Transverse colon (tissue), 4 donors: ENCODE measurements at regions not wholly inside any gene's neighbourhood (a gene's known extent, or its start where the extent isn't known, plus 50 kb on each side); places are given as distances from the start of the nearest gene placed in this dataset.

Experiments
- DNase-seq: peaks from one replicate; pipeline ENCODE4 v3.0.0-alpha.2; 2019
- H3K27ac ChIP-seq, 4 donors: fragments of 200-600 bp; sonication (generic); 2 replicates each; pipeline ENCODE4 v1.5.1; 2016 to 2018; ENCODE audit warnings: inconsistent platforms in 4 of 4
- H3K27me3 ChIP-seq: fragments of 200-600 bp; sonication (generic); 2 replicates; pipeline ENCODE4 v1.5.1; 2017; ENCODE audit warnings: inconsistent platforms
- H3K36me3 ChIP-seq, 4 donors: fragments of 200-600 bp; sonication (generic); 2 replicates each; pipeline ENCODE4 v1.5.1; 2017 to 2019; ENCODE audit warnings: inconsistent platforms in 4 of 4
- H3K4me1 ChIP-seq, 4 donors: fragments of 200-600 bp; sonication (generic); 2 replicates each; pipeline ENCODE4 v1.5.1; 2017 to 2020; ENCODE audit warnings: inconsistent platforms in 4 of 4
- H3K4me3 ChIP-seq, 4 donors: fragments of 200-600 bp; sonication (generic); 1 replicate in 1 of 4; 2 replicates in 3 of 4; pipeline versions ENCODE4 v1.5.1 to v1.6.1; 2017 to 2019; ENCODE audit warnings: inconsistent platforms in 4 of 4
- H3K9me3 ChIP-seq, 2 donors: fragments of 200-600 bp; sonication (generic); 2 replicates each; pipeline ENCODE4 v1.5.1; 2017 to 2019; ENCODE audit warnings: inconsistent platforms in 2 of 2
- EP300 ChIP-seq: sonication (generic); formaldehyde crosslinking; IDR thresholded peaks from one replicate; pipeline ENCODE4 v1.6.1; 2017; ENCODE audit warnings: antibody characterized with exemption, low read depth
- POLR2A ChIP-seq: fragments of 450-650 bp; IDR thresholded peaks from one replicate; pipeline ENCODE4 v1.6.1; 2016; ENCODE audit warnings: antibody characterized with exemption, mild to moderate bottlenecking, moderate library complexity
- POLR2AphosphoS5 ChIP-seq, 3 donors: sonication (generic); formaldehyde crosslinking; IDR thresholded peaks; one replicate each; pipeline ENCODE4 v1.6.1; 2016; ENCODE audit warnings: antibody characterized with exemption in 3 of 3
- WGBS, 2 donors: methylation state at CpG; one replicate each; pipeline ENCODE4 v1.1.5; 2018; ENCODE audit warnings: low coverage in 1 of 2; 5-methylcytosine and 5-hydroxymethylcytosine counted together
- in situ Hi-C, 4 donors: fragments of 200-750 bp; cut with MboI; loops; one replicate each; pipeline versions ENCODE4 v1.15.0 to v1.15.1; 2017; ENCODE audit warnings: low sequenced_read_pairs in 3 of 4, low pct_ligation_motif_present in 1 of 4, low pct_unique_long_range_greater_than_20kb in 1 of 4
- intact Hi-C: fragments of 100-400 bp; cut with DNase I; formaldehyde crosslinking; loops from one replicate; pipeline ENCODE4 v1.15.1; 2023; ENCODE audit warnings: low total_unique reads
- TF ChIP-seq, protein P1 (sequence below), 5 experiments: fragments of 200-600 bp in 3 of 5; fragments of 450-650 bp in 2 of 5; sonication (generic) in 3 of 5; IDR thresholded peaks; 1 replicate in 2 of 5; 2 replicates in 3 of 5; pipeline ENCODE4 v1.5.1; 2016 to 2017; ENCODE audit warnings: antibody characterized with exemption in 5 of 5, inconsistent platforms in 3 of 5, mild to moderate bottlenecking in 2 of 5, moderate library complexity in 1 of 5

DNA sequence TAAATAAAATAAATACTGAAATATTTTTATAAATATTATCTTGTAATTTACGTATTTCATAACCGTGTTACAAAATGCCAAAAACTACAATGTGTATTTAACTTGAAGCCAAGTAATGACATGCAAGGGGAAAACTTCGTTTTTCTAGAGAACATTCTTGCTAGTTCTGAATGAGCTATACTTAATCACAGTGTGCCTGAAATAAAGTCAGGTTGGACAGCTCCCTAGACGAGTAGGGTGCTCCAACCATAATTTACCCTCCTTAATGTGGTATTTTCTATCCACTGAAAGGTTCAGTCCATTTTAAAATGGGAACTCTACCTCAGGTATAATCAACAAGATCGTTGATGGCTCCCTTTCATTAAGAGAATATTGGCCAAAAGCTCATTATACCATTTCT is 194.5 kb upstream of the AHR start:
- no peak for TF ChIP-seq EP300
- no peak for TF ChIP-seq POLR2AphosphoS5 (IDR thresholded peaks at IDR 0.05)
- TF ChIP-seq, protein P1, sequence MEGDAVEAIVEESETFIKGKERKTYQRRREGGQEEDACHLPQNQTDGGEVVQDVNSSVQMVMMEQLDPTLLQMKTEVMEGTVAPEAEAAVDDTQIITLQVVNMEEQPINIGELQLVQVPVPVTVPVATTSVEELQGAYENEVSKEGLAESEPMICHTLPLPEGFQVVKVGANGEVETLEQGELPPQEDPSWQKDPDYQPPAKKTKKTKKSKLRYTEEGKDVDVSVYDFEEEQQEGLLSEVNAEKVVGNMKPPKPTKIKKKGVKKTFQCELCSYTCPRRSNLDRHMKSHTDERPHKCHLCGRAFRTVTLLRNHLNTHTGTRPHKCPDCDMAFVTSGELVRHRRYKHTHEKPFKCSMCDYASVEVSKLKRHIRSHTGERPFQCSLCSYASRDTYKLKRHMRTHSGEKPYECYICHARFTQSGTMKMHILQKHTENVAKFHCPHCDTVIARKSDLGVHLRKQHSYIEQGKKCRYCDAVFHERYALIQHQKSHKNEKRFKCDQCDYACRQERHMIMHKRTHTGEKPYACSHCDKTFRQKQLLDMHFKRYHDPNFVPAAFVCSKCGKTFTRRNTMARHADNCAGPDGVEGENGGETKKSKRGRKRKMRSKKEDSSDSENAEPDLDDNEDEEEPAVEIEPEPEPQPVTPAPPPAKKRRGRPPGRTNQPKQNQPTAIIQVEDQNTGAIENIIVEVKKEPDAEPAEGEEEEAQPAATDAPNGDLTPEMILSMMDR (IDR thresholded peaks at IDR 0.05) = no peak
- Histone ChIP-seq H3K4me1 (peaks cover 0 to 14% (median 2%) of the 10 kb centered on the region in 4 donors), H3K27me3 (no peaks in the 10 kb centered on the region), H3K27ac (no peak overlapping the region), H3K36me3 (no peaks in the 10 kb centered on the region), H3K4me3 (no peak overlapping the region), H3K9me3 (no peaks in the 10 kb centered on the region)
- in situ Hi-C loops (no loop called here), intact Hi-C loops (no loop called here)
- WGBS, 2 donors = 72 to 75% methylated on average over 5 of the region's 5 CpGs
- DNase-seq = no peak

DNA sequence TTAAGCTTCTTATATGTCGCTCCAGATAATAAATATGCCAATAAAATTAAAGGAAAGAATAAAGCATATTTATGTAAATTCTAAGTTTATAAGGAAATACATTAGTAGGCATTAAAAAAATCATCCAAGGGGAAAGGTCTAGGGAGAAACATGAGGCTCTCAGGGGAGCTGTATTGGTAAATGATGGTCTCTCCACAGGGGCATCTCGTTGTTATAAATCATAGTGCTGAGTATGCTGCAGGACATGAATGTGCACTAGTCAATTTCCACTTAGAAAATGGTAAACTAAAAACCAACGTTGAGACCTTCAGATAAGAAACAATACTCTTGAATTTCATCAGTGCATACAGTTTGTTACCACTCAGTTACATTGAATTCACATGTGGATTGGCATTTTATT is 194.0 kb upstream of the AHR start:
- Histone ChIP-seq H3K36me3 (no peaks in the 10 kb centered on the region), H3K27me3 (no peaks in the 10 kb centered on the region), H3K4me3 (no peak overlapping the region), H3K9me3 (no peaks in the 10 kb centered on the region), H3K4me1 (peaks cover 0 to 14% (median 1%) of the 10 kb centered on the region in 4 donors), H3K27ac (no peak overlapping the region)
- WGBS, 2 donors = 84 to 86% methylated on average over 3 of the region's 3 CpGs
- intact Hi-C loops (no loop called here), in situ Hi-C loops (no loop called here)
- DNase-seq = no peak
- TF ChIP-seq, protein P1 (IDR thresholded peaks at IDR 0.05) = no peak
- TF ChIP-seq POLR2A = no peak

DNA sequence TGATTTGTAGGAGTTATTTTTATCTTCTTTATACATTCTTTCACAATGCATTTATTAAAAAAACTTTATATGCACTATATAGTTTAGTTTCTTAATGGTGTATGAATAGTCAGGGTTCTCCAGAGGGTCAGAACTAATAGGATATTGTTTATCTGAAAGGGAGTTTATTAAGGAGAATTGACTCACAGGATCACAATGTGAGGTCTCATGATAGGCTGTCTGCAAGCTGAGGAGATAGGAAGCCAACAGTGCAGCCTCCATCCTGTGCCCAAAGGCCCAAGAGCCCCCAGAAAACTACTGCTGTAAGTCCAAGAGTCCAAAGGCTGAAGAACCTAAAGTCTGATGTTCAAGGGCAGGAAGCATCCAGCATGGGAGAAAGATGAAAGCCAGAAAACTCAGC is 192.8 kb upstream of the AHR start:
- TF ChIP-seq POLR2AphosphoS5 (IDR thresholded peaks at IDR 0.05) (no peak), EP300 (no peak), POLR2A (no peak)
- TF ChIP-seq, protein P1 (IDR thresholded peaks at IDR 0.05) = no peak
- H3K27ac ChIP-seq = no peak overlapping the region
- peaks cover 0 to 5% (median 2%) of the 10 kb centered on the region in 4 donors for H3K4me1 ChIP-seq
- H3K4me3 ChIP-seq = no peak overlapping the region
- no peak for DNase-seq
- H3K36me3 ChIP-seq = no peaks in the 10 kb centered on the region
- H3K9me3 ChIP-seq = no peaks in the 10 kb centered on the region
- intact Hi-C loops = no loop called here
- no peaks in the 10 kb centered on the region for H3K27me3 ChIP-seq
- in situ Hi-C loops = no loop called here

DNA sequence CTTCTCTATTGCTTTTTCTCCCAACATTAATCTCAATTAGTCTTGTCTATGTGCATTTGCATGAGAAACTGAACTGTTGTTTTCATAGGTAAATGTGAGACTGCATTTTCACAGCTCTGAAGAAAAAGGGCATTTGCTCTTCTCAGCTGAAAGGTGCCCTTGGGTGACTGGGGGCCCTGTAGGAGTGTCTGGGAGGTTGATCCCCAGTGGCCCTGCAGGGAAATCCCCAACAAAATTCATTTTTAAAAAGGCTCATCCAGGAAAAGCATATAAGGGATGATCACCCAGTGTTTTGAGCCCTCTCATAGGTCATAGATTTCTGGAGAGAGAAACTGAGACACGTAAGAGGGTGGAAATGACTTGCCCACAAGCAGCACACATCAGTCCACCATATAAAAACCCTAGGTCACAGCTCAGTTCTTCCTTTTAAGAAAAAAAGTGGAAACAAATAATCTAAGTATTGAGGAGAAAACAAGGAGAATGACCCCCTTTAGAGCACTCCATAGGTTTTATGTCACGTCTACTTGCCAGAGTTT is 190.3 kb upstream of the AHR start:
- TF ChIP-seq POLR2A (no peak), EP300 (no peak), POLR2AphosphoS5 (IDR thresholded peaks at IDR 0.05) (no peak)
- TF ChIP-seq, protein P1 (IDR thresholded peaks at IDR 0.05) = no peak
- Histone ChIP-seq H3K9me3 (no peaks in the 10 kb centered on the region), H3K4me1 (peaks cover 0 to 5% (median 2%) of the 10 kb centered on the region in 4 donors), H3K27ac (no peak overlapping the region), H3K36me3 (no peaks in the 10 kb centered on the region), H3K4me3 (no peak overlapping the region), H3K27me3 (no peaks in the 10 kb centered on the region)
- in situ Hi-C loops = no loop called here
- WGBS, 2 donors = 74 to 93% methylated on average over 2 of the region's 2 CpGs
- DNase-seq = no peak
- intact Hi-C loops = no loop called here
